ENCODE measurements at regions not wholly inside any gene's neighbourhood (a gene's known extent, or its start where the extent isn't known, plus 50 kb on each side); places are given as distances from the start of the nearest gene placed in this dataset.
A peak's percentile ranks its signal among the peaks of the same experiment; 100 is the strongest.

- H3K4me3 ChIP-seq (replicated peaks in 1 of 2; ENCODE audit: low read depth in 2 of 2, low read length in 2 of 2) = no peak overlapping the region
- TF ChIP-seq CTCF (IDR thresholded peaks at IDR 0.05; ENCODE audit: low read depth, low read length) = no peak
- DNase-seq (ENCODE audit: low read depth in 2 of 2) = no peak
Measured at GRCh38 chr1:59125154-59125553, 171.7 kb upstream of the FGGY start.

GRCh38 chr1:59125676-59126320 lies 171.1 kb upstream of the FGGY start:
- no peak for TF ChIP-seq CTCF (IDR thresholded peaks at IDR 0.05; ENCODE audit: low read depth, low read length)
- no peak overlapping the region for H3K4me3 ChIP-seq (replicated peaks in 1 of 2; ENCODE audit: low read depth in 2 of 2, low read length in 2 of 2)
- no peak for DNase-seq (ENCODE audit: low read depth in 2 of 2)

GRCh38 chr1:59126366-59126765 lies 170.5 kb upstream of the FGGY start:
- peak in 1 of 2 donors; percentile 40 for DNase-seq (ENCODE audit: low read depth in 2 of 2)
- TF ChIP-seq CTCF (IDR thresholded peaks at IDR 0.05; ENCODE audit: low read depth, low read length) = no peak
- no peak overlapping the region for H3K4me3 ChIP-seq (replicated peaks in 1 of 2; ENCODE audit: low read depth in 2 of 2, low read length in 2 of 2)

GRCh38 chr1:59128239-59128736 lies 168.6 kb upstream of the FGGY start:
- H3K4me3 ChIP-seq (replicated peaks in 1 of 2; ENCODE audit: low read depth in 2 of 2, low read length in 2 of 2) = no peak overlapping the region
- no peak for TF ChIP-seq CTCF (IDR thresholded peaks at IDR 0.05; ENCODE audit: low read depth, low read length)
- peak; percentile 60 to 64 for DNase-seq (ENCODE audit: low read depth in 2 of 2)

- no peak overlapping the region for H3K4me3 ChIP-seq (replicated peaks in 1 of 2; ENCODE audit: low read depth in 2 of 2, low read length in 2 of 2)
- DNase-seq (ENCODE audit: low read depth in 2 of 2) = peak; percentile 69 to 77
- no peak for TF ChIP-seq CTCF (IDR thresholded peaks at IDR 0.05; ENCODE audit: low read depth, low read length)
Measured at GRCh38 chr1:59128784-59129227, 168.1 kb upstream of the FGGY start.

- H3K4me3 ChIP-seq (replicated peaks in 1 of 2; ENCODE audit: low read depth in 2 of 2, low read length in 2 of 2) = no peak overlapping the region
- no peak for TF ChIP-seq CTCF (IDR thresholded peaks at IDR 0.05; ENCODE audit: low read depth, low read length)
- DNase-seq (ENCODE audit: low read depth in 2 of 2) = no peak
Measured at GRCh38 chr1:59132295-59132694, 164.6 kb upstream of the FGGY start.

GRCh38 chr1:59133997-59134396 lies 162.9 kb upstream of the FGGY start:
- no peak overlapping the region for H3K4me3 ChIP-seq (replicated peaks in 1 of 2; ENCODE audit: low read depth in 2 of 2, low read length in 2 of 2)
- DNase-seq (ENCODE audit: low read depth in 2 of 2) = no peak
- TF ChIP-seq CTCF (IDR thresholded peaks at IDR 0.05; ENCODE audit: low read depth, low read length) = no peak

All from cardiac fibroblast (primary cell).